GM04503 (cell line): ENCODE measurements at regions not wholly inside any gene's neighbourhood (a gene's known extent, or its start where the extent isn't known, plus 50 kb on each side); places are given as distances from the start of the nearest gene placed in this dataset.
"Not testable (repeated sequence)": the region's sequence is repeated elsewhere in the genome, so short reads cannot be mapped to it uniquely, and the experiment has no call there.

ENCODE experiments used
- DNase-seq: peaks from one replicate; pipeline ENCODE4 v3.0.0-alpha.2; 2012; ENCODE audit warnings: low read depth

DNA sequence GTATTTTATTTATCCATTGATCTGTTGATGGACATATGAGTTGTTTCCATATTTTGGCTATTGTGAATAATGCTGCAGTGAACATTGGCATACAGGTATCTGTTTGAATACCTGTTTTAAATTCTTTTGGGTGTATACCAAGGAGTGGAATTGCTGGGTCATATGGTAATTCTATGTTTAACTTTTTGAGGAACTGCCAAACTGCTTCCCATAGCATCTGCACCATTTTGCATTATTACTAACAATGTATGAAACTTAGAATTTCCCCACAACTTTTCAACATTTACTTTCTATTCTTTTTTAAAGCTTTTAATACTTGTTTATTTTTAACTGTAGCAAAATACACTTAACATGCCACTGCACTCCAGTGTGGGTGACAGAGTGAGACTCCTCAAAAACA, 57.0 kb upstream of the MSN start:
- no peak for DNase-seq

DNA sequence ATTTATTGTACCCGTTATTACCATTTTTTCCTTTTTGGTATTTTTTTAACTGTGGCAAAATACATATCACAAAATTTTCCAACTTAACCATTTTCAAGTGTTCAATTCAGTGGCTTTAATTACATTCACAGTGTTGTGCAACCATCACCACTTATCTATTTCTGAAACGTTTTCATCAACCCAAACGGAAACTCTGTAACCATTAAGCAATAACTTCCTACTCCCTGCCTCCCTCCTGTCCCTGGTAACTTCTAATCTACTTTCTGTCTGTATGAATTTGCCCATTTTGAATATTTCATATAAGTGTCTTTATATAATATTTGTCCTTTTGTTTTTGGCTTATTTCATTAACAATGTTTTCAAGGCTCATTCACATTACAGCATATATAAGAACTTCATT, 57.4 kb upstream of the MSN start:
- DNase-seq, result no peak

DNA sequence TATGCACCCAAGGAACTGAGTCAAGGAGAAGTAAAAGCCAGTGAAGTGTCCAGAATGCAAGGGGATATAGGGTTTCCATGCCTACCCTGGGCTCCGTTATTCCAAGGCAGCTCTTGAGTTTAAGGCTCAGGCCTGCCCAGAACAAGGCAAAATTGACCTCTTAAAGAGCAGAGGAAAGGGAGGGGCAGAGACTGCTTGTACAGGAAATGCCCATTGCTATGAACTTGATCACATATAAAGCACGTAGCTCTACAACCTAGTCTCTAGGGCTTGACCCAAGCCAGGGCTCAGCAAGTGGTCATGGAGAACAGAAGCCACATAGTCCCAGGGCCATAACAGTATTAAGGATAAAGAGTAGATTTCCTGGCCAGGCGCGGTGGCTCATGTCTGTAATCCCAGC, 58.2 kb upstream of the MSN start:
- DNase-seq, result no peak

DNA sequence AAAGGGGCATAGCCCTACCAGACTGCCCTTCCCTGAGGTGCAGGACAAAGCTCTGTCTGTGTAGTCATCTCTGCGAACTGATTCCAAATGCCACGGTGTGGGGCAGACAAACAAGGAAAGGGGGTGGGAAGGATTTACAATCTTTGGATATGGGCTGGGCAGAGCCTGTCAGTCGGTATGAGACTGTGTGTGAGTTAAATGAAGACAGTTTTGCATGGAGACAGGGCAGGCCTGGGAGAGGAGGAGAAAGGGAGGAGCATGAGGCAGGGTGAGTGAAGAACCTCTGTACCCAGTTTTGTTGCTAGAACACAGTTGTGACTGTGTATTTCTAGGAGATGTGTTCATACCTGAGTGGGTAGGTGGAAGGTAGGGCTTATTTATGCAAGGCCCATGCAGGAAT, 59.4 kb upstream of the MSN start:
- DNase-seq, result no peak

DNA sequence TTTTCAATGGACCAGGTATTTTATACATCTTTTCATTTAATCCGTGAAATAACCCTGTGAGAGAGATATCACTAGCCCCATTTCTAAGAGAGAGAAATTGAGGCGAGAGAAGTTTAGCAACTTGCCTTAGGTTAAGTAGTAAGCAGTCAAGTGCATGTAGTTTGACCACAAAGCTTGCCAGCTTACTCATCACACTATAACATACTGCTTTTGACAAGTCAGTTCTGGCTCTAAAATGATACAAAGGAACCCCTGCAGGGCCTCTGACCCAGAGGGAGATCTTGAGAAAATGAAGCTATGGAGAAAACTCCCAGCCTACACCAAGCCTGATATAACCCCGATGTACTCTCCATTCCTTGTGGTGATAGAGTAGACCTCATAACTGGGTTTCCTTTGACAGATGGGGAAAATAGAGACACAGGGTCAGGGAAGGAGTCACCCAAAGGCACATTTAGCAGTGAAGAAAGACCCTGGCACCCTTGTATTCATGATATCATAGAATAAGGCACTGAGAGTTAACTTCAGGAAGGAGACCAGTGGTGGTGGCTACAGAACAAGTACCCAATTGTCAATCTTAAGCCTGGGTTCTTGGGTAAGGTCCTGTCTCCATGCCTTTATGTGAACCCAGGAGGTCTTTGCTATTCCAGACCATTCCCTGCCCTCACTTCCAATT, 60.2 kb upstream of the MSN start:
- no peak for DNase-seq

DNA sequence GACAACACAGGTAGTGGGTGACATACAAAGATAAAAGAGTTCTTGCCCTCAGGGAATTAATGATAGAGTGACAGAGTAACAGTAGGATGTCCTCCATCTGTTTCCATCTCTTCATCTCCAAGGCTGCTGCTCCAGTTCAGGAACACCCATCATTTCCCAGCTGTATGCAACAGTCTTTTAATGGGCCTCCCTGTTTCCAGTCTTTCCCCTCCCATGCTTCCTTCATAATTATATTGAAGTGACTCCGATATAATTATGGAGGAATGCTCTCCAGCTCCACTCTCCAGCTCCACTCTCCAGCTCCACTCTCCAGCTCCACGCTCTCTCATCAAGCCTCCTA, 65.3 kb upstream of the MSN start:
- no peak for DNase-seq

DNA sequence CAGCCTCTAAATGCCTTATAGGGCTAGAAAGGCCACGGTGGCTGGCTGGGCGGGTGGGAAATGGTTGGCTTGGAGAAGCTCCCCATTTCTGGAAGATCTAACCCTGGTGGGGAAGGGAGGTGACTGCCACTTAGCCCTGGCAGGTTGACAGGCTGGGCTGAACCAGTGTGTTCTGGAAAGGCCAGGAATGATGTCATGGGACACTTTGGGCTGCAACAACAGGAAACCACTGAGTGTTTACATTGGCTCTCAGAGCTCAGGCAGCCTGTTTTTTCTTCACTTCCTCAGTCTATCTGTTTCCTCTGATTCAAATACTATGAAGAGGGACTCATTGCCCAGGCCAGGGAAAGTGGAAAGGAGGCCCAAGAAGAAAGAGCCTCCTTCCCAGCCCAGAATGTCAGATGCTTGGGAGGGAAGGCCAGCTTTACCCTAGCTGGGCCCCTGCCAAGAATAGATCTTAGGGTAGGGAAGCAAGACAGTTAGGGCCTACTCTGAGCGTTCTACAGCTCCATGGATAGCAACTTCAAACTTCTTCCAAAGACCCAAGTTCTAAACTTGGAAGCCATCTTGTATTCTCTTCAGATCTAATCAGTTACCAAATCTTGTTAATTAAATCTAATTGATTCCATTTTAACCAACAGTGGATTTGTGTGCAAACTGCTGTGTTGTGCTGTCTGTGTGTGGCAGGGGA, 65.8 kb upstream of the MSN start:
- peak; percentile 60 for DNase-seq

DNA sequence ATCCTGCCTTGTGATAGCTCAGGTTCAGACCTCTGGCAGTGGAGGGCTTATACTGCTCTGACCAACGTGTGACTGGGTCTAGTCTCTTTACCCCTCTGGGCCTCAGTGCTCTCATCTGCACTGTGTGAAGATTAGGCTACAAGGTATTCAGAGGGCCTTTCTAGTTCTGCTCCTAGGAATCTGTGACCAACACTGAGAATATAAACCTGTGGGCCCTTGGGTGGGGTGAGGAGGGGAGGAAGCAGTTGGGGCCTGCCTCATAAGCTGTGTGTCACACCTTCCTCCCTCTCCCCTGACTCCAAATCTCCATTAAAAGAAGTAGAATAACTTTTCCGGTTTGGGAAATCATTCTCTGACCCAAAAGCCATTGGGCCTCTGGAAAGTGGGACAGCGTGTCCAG, 66.3 kb upstream of the MSN start:
- no peak for DNase-seq

DNA sequence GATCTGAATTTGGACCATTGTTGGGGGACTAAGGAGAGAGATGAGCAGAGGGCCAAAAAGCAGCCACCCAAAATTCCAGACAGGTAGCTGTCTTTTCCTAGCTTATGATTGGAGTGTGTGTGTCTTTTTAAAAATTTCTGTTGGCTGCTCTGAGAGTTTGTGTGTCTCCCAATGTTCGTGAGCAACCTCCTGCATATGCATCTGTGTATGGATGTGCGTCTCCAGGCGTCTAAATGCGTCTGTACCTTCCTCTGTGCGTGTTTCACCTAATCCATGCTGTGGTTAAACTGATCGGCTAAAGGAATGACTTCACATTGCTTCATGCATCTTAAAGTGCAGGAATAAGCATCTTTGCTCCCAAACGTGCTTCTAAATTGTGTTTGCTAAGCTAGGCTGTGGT, 65.5 kb upstream of the LAS1L start:
- DNase-seq, result no peak

DNA sequence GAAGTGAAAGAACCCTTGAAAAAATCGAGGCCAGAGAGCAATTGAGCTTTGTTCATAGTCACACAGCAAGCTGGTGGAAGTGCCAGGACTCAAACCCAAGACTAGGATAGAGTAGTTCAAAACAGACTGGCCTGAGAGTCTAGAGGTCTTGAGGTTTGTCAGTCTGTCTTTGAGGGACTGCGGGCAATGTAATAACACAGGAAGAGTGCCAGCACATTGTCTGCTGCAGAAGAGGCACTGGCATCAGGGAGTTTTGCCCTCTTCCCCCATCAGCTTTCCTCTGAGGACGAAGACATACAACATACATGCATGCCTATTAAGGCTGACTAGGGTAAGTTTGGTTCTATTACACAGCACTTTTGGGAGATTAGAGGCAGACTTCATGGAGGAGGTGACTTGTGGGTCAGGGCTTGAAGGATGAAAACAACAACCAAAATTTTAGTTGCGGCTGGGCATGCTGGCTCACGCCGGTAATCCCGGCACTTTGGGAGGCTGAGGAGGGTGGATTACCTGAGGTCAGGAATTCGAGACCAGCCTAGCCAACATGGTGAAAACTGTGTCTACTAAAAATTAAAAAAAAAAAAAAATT, 64.1 kb upstream of the LAS1L start:
- no peak for DNase-seq

DNA sequence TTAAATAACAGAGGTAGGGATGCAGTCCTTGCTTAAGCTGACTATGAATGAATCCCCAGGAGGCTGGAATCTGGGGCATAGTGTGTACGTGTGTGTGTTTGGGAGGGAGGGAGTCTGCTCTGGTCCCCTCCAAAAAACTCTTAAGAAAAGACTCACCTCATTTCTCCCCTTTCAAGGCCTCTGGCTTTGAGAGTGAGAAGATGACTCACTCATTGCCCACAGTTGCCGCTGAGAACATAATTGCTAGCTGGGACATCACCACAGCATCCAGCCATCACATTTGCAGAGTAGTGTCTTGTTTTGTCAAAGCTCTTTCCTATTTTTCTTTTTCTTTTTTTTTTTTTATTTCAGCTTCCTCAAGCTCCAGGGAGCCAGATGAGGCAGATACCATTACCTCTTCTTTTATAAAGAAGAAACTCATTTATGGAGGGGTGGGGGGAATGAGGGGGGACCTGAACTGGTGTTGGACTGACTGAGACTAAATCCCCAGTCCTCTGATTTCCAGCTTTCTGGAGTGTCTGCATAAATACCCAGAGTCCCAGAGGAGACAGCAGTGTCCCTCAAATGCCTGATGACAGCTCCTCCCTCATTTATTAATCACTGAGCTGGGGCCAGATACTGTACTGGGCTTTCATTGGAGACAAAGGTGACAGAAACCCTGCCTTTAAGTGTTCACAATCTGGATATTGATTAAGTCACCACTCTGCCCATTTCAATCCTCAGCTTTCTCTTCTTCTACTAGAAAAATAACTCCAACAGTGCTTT, 61.9 kb upstream of the LAS1L start:
- no peak for DNase-seq

DNA sequence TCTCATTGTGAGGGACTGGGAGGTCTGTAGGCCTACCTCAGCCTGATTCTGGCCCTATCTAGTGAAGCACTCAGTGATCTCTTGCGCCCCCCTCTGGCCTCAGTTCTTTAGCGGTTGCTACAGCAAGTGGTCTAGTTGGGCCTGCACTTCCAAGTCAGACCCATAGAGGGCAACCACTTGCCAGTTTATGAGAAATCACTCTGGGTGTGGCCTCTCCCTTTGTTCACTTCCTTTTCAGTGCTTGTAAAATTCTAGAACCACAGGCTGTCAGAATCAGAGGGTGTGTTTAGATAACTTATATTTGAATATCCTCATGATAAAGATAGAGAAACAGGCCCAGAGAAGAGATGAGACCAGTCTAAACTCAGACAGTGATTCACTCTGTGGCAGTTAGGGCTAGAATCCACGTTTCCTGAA, 60.9 kb upstream of the LAS1L start:
- DNase-seq, result peak; percentile 62

DNA sequence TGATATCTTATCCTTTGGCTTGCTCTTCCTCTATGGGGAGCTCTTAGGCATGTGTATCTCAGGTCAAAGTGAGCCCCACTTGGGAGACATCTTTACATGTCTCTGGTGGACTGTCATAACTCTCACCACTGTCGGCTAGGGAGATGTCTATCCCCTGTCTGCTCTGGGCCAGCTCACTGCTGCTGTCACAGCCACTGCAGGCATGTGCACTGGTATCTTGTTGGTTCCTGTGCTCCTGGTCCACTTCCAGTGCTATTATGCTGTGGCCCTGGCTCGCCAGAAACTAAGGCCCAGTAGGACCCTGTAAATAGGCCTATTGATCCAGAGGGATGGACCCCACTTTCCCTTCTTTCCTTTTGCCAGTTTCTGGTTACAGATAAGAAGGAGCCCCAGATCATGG, 56.6 kb upstream of the LAS1L start:
- DNase-seq, result no peak

DNA sequence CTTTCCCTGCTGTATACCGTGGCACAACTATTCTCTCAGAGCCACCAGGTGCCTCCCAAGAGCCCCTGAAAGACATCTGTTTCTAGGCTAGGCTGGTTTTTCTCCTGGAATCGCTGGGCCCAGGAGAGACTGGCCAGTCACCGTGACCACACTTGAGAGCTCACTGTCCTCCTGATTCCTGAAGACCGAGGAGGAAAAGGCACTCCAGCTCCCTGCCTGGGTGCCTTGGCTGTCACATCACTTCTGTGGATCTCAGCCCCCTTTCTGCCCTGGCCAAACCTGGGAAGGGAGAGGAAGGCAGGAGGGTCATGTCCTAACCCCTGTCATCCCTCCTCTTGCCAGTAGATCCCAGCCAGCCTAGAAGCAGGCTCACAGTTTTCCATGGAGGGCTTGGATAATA, 54.7 kb upstream of the LAS1L start:
- no peak for DNase-seq

DNA sequence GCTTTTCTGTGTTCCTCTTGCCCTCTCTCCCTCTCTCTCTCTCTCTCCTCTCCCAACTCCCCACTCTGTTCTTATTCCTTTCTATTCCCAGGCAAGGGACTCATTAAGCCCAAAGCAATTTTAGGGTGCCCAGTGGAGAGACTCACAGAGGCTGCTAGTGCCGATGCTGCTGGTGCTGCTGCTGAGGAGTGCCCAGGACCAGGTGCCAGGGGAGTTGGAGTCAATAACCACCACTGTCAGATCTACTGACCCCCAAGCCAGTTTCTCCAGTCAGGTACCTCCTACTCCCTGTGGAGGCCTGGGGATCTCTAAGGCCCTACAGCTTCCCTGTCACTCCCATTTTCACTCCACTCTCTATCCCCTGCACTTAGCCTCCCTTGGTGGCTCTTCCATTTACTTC, 54.2 kb upstream of the LAS1L start:
- no peak for DNase-seq

DNA sequence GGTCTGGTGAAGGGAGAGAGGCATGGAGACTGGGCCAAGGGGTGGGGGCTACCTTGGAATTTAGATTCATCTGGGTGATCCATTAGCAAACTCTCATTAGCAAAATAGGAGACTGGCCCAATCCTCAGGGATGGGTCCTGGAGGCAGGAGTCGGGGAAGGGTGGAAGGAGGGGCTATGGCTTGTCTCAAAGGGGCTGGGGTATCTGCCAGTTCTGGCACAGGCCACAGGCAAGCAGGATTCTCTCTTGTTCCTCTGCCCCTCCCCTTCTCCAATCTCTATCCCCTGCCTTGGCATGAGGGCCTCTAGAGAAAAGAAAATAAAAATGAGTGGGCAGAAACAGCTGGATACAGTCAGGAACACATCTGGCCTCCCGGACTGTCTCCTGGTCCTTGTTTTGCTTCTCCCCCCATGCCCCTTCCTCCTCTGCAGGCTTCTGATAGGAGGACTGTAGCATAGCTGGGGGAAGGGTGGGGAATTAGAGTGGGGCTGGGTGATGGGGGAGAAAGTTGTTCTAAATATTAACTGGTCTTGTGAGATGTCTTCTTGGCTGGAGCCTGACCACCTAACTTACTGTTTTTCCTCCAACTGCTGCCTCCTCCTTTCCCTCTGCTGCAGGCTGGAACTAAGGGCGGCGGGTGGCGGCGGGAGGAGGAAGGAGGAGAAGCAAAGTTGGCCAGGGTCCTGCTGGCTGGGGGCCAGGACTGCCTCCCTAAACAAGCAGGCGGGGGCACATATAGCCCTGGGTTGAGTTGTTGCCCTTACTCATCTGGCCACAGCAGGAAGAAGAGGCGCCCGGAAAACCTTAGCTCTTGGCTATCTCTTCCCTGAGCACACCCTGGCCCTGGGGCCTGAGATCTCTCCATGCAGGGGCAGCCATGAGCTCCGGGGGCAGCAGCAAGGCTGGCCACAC, 53.3 kb upstream of the LAS1L start:
- DNase-seq, result no peak

DNA sequence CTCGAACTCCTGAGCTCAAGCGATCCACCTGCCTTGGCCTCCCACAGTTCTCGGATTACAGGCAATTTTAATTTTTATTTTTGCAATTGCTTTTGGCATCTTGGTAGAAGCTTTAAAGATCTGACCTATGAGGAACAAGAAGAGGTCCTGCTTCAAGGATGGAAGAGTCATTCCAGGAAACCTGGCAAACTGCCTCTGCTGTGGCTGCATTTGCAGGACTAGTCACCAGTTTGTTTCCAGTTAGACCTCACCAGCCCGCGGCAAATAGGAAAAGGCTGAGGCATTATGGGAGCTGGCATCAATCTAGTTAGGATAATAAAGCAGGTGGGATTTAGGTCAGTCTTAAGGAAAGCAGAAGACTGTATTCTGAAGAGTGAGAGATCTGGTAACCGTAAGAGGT, 51.9 kb upstream of the LAS1L start:
- no peak for DNase-seq

DNA sequence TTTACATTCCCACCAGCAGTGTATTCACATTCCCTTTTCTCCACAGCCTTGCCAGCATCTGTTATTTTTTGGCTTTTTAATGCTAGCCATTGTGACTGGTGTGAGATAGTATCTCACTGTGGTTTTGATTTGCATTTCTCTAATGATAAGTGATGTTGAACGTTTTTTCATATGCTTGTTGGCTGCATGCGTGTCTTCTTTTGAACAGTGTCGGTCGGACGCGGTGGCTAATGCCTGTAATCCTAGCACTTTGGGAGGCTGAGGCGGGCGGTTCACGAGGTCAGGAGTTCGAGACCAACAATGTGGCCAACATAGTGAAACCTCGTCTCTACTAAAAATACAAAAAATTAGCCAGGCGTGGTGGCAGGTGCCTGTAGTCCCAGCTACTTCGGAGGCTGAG, 50.6 kb upstream of the LAS1L start:
- not testable (repeated sequence) for DNase-seq
